ENCODE measurements at regions not wholly inside any gene's neighbourhood (a gene's known extent, or its start where the extent isn't known, plus 50 kb on each side); places are given as distances from the start of the nearest gene placed in this dataset.

DNA sequence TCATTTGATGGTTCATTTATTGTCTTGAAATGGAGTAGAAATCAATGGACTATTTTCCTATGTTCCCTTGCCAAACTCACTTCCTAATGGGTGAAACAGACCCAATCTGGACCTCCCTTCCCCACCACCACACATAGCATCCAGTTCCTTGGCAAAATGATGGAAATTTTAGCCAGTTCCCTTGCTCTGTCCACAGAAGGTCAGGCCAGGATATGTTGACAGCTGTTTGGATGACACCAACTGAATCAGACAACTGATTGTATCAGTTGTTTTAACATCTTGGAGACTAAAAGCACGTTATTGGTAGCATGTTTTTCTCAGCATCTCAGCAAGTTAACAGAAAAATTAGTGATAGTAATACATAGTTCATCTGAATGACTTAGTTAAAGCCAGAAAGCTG is 534.8 kb downstream of the PSAT1 start:
- Histone ChIP-seq H3K4me2 (ENCODE audit: low read depth, low read length) (no peak overlapping the region), H3K9ac (ENCODE audit: low read length) (no peak overlapping the region), H3F3A (ENCODE audit: insufficient read depth, low read length) (no peaks in the 10 kb centered on the region), H3K9me2 (replicated peaks; ENCODE audit: insufficient read depth, low read length) (no peaks in the 10 kb centered on the region), H4K20me1 (ENCODE audit: insufficient read depth, low read length) (no peaks in the 10 kb centered on the region), H3K4me1 (ENCODE audit: low read length) (no peaks in the 10 kb centered on the region), H3K27ac (ENCODE audit: low read length) (no peak overlapping the region), H3K79me2 (ENCODE audit: low read length) (no peaks in the 10 kb centered on the region), H3K4me3 (ENCODE audit: low read length) (no peak overlapping the region), H3K36me3 (replicated peaks; ENCODE audit: insufficient read depth, low read length) (no peaks in the 10 kb centered on the region), H3K9me3 (replicated peaks; ENCODE audit: insufficient read depth, low read length) (no peaks in the 10 kb centered on the region), H3K27me3 (replicated peaks; ENCODE audit: insufficient read depth, low read length) (no peaks in the 10 kb centered on the region), H2AFZ (ENCODE audit: low read length) (no peak overlapping the region)
- TF ChIP-seq, protein P1, sequence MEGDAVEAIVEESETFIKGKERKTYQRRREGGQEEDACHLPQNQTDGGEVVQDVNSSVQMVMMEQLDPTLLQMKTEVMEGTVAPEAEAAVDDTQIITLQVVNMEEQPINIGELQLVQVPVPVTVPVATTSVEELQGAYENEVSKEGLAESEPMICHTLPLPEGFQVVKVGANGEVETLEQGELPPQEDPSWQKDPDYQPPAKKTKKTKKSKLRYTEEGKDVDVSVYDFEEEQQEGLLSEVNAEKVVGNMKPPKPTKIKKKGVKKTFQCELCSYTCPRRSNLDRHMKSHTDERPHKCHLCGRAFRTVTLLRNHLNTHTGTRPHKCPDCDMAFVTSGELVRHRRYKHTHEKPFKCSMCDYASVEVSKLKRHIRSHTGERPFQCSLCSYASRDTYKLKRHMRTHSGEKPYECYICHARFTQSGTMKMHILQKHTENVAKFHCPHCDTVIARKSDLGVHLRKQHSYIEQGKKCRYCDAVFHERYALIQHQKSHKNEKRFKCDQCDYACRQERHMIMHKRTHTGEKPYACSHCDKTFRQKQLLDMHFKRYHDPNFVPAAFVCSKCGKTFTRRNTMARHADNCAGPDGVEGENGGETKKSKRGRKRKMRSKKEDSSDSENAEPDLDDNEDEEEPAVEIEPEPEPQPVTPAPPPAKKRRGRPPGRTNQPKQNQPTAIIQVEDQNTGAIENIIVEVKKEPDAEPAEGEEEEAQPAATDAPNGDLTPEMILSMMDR (IDR thresholded peaks at IDR 0.05; ENCODE audit: low read length), result no peak
- TF ChIP-seq EZH2phosphoT487 (IDR thresholded peaks at IDR 0.05; ENCODE audit: low read length) (no peak), EZH2 (optimal IDR thresholded peaks at IDR 0.05; ENCODE audit: low read depth, low read length) (no peak)
- no peak for DNase-seq

DNA sequence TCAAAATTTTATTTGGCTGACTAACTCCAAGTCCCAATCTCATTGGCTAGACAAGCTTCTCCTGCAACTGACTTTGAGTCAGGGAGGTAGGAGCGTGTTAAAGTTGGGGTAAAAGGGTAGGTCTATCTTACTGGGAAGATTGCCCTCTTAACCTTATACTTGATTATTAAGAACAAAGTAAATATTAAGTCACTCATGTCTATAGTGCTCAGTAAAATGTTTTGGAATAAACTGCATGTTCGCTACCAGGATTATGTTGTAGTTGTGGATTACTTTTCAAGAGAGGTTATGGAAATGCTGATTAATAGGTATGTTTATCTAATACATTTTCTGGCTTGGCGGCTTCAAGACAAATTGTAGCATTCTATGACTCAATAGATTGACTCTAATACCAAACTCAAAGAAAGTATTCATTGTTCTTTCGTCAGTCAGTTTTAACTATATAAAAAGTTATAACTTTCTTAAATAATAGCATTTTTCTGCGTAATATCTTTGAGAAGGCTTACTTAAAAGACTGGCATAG is 539.1 kb downstream of the PSAT1 start:
- no peak for TF ChIP-seq EZH2phosphoT487 (IDR thresholded peaks at IDR 0.05; ENCODE audit: low read length)
- TF ChIP-seq EZH2 (optimal IDR thresholded peaks at IDR 0.05; ENCODE audit: low read depth, low read length), result no peak
- TF ChIP-seq, protein P1 (IDR thresholded peaks at IDR 0.05; ENCODE audit: low read length), result no peak
- H3K79me2 ChIP-seq (ENCODE audit: low read length), result no peaks in the 10 kb centered on the region
- H4K20me1 ChIP-seq (ENCODE audit: insufficient read depth, low read length), result no peaks in the 10 kb centered on the region
- H3K36me3 ChIP-seq (replicated peaks; ENCODE audit: insufficient read depth, low read length), result no peaks in the 10 kb centered on the region
- no peak overlapping the region for H3K4me3 ChIP-seq (ENCODE audit: low read length)
- no peaks in the 10 kb centered on the region for H3K9me3 ChIP-seq (replicated peaks; ENCODE audit: insufficient read depth, low read length)
- no peaks in the 10 kb centered on the region for H3F3A ChIP-seq (ENCODE audit: insufficient read depth, low read length)
- H3K4me2 ChIP-seq (ENCODE audit: low read depth, low read length), result no peak overlapping the region
- H2AFZ ChIP-seq (ENCODE audit: low read length), result no peak overlapping the region
- H3K27ac ChIP-seq (ENCODE audit: low read length), result no peak overlapping the region
- no peaks in the 10 kb centered on the region for H3K9me2 ChIP-seq (replicated peaks; ENCODE audit: insufficient read depth, low read length)
- H3K4me1 ChIP-seq (ENCODE audit: low read length), result no peaks in the 10 kb centered on the region
- no peaks in the 10 kb centered on the region for H3K27me3 ChIP-seq (replicated peaks; ENCODE audit: insufficient read depth, low read length)
- H3K9ac ChIP-seq (ENCODE audit: low read length), result no peak overlapping the region
- DNase-seq, result no peak

DNA sequence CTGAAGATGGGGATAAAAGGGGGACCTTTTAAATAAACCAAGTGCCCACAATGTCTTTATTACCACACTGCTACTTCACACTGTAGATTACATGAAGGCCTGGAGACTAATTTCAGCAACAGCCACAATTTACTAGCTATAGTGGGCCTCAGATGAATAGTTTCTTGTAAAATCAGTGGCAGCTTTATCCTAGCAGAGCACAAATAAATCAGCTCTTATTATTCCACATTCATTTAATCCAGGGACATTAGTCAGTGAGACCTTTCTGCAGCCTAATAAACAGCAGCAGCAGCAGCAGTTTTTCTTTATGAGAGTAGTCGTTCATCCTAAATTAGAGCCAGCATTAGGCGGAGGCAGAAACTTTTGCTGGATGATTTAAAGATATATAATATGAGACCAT is 542.3 kb downstream of the PSAT1 start:
- H3K36me3 ChIP-seq (replicated peaks; ENCODE audit: insufficient read depth, low read length), result no peaks in the 10 kb centered on the region
- H3K27ac ChIP-seq (ENCODE audit: low read length), result no peak overlapping the region
- no peaks in the 10 kb centered on the region for H3K4me1 ChIP-seq (ENCODE audit: low read length)
- no peak overlapping the region for H3K9ac ChIP-seq (ENCODE audit: low read length)
- no peaks in the 10 kb centered on the region for H3K9me2 ChIP-seq (replicated peaks; ENCODE audit: insufficient read depth, low read length)
- no peaks in the 10 kb centered on the region for H3K79me2 ChIP-seq (ENCODE audit: low read length)
- no peaks in the 10 kb centered on the region for H3K27me3 ChIP-seq (replicated peaks; ENCODE audit: insufficient read depth, low read length)
- no peaks in the 10 kb centered on the region for H3F3A ChIP-seq (ENCODE audit: insufficient read depth, low read length)
- no peaks in the 10 kb centered on the region for H4K20me1 ChIP-seq (ENCODE audit: insufficient read depth, low read length)
- DNase-seq, result no peak
- TF ChIP-seq EZH2phosphoT487 (IDR thresholded peaks at IDR 0.05; ENCODE audit: low read length), result no peak
- TF ChIP-seq, protein P1 (IDR thresholded peaks at IDR 0.05; ENCODE audit: low read length), result no peak
- no peak for TF ChIP-seq EZH2 (optimal IDR thresholded peaks at IDR 0.05; ENCODE audit: low read depth, low read length)
- no peaks in the 10 kb centered on the region for H3K9me3 ChIP-seq (replicated peaks; ENCODE audit: insufficient read depth, low read length)
- no peak overlapping the region for H2AFZ ChIP-seq (ENCODE audit: low read length)
- H3K4me2 ChIP-seq (ENCODE audit: low read depth, low read length), result no peak overlapping the region
- no peak overlapping the region for H3K4me3 ChIP-seq (ENCODE audit: low read length)
